ENCODE measurements at regions not wholly inside any gene's neighbourhood (a gene's known extent, or its start where the extent isn't known, plus 50 kb on each side); places are given as distances from the start of the nearest gene placed in this dataset.

GRCh38 chr14:97366400-97366799 lies 569.2 kb downstream of the VRK1 start:
- H3K27ac Mint-ChIP-seq: no peak overlapping the region
- H3K4me3 Mint-ChIP-seq: no peak overlapping the region
- H3K4me1 Mint-ChIP-seq: no peaks in the 10 kb centered on the region
- peaks cover 2% of the 10 kb centered on the region for H3K9me3 Mint-ChIP-seq
- no peak for DNase-seq (ENCODE audit: low spot score in 2 of 2)
- H3K36me3 Mint-ChIP-seq: no peaks in the 10 kb centered on the region
- ATAC-seq (ENCODE audit: low read depth): no peak
- H3K27me3 Mint-ChIP-seq: peaks cover 2% of the 10 kb centered on the region

DNA sequence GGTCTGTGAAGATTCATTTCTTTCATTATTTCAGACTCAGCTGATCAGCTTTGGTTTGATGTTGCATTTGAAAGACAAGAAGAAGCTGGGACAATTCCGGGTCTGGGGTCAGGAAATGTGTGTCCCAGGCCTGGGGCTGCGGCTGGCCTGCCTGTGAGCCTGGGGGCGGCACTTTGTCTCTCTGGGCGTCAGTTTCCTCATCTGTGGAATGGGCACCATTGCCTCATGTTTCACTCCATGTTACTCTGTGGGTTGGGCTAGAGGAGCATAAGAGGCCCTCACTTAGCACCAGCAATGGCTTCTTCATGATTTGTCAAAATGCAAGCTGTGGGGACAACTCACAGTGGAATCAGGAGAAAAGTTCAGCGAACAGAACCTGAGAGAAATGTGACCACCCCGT lies 570.1 kb downstream of the VRK1 start:
- Mint-ChIP-seq H3K36me3 (no peaks in the 10 kb centered on the region), H3K27ac (no peak overlapping the region), H3K4me3 (no peak overlapping the region), H3K27me3 (peaks cover 2% of the 10 kb centered on the region), H3K9me3 (peaks cover 2% of the 10 kb centered on the region), H3K4me1 (no peaks in the 10 kb centered on the region)
- ATAC-seq (ENCODE audit: low read depth) (no peak), DNase-seq (ENCODE audit: low spot score in 2 of 2) (no peak)

- ATAC-seq (ENCODE audit: low read depth) (no peak), DNase-seq (ENCODE audit: low spot score in 2 of 2) (no peak)
- Mint-ChIP-seq H3K36me3 (no peaks in the 10 kb centered on the region), H3K9me3 (peaks cover 2% of the 10 kb centered on the region), H3K27ac (no peak overlapping the region), H3K27me3 (peaks cover 2% of the 10 kb centered on the region), H3K4me1 (no peaks in the 10 kb centered on the region), H3K4me3 (no peak overlapping the region)
Observed at GRCh38 chr14:97368049-97368448, 570.9 kb downstream of the VRK1 start.

DNA sequence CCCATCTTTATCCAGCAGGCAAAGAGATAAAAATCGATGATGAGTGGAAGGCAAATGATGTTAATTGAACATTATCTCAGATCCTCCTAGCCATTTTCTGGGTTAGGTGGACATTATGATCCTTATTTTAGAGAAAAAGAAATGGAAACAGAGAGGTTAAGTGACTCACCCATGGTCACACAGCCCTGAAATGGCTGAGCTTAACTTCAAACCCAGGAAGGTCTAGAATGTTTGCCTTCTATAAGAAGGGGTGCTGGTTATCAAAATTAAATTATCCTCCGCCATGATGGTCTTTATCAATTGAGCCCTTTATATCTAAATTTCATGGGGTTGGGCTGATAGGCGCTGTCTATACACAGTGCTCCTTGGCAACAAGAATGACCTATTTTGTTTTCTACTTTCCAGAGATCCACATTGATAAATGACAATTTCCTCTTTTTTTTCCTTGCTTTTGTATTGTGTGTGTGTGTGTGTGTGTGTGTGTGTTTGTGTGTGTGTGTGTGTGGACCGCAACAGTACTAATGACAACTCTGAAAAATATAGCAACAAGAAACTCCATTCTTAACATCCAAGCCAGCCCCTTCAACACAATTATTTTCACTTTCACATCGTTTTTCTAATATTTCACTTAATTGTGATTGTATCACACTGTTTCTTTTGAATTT lies 571.9 kb downstream of the VRK1 start:
- peaks cover 2% of the 10 kb centered on the region for H3K9me3 Mint-ChIP-seq
- H3K4me1 Mint-ChIP-seq: no peaks in the 10 kb centered on the region
- H3K36me3 Mint-ChIP-seq: no peaks in the 10 kb centered on the region
- no peak for DNase-seq (ENCODE audit: low spot score in 2 of 2)
- no peak overlapping the region for H3K27ac Mint-ChIP-seq
- H3K4me3 Mint-ChIP-seq: no peak overlapping the region
- H3K27me3 Mint-ChIP-seq: peaks cover 2% of the 10 kb centered on the region
- ATAC-seq (ENCODE audit: low read depth): no peak

GRCh38 chr14:97369901-97370300 lies 572.7 kb downstream of the VRK1 start:
- Mint-ChIP-seq H3K4me3 (no peak overlapping the region), H3K4me1 (no peaks in the 10 kb centered on the region), H3K9me3 (peaks cover 2% of the 10 kb centered on the region), H3K27me3 (peaks cover 2% of the 10 kb centered on the region), H3K27ac (no peak overlapping the region), H3K36me3 (no peaks in the 10 kb centered on the region)
- no peak for DNase-seq (ENCODE audit: low spot score in 2 of 2)
- no peak for ATAC-seq (ENCODE audit: low read depth)

- Mint-ChIP-seq H3K27me3 (no peaks in the 10 kb centered on the region), H3K27ac (no peak overlapping the region), H3K9me3 (no peaks in the 10 kb centered on the region), H3K4me3 (no peak overlapping the region), H3K4me1 (no peaks in the 10 kb centered on the region), H3K36me3 (no peaks in the 10 kb centered on the region)
- DNase-seq (ENCODE audit: low spot score in 2 of 2) (no peak), ATAC-seq (ENCODE audit: low read depth) (no peak)
Observed at GRCh38 chr14:97376310-97376709, 579.1 kb downstream of the VRK1 start.

- DNase-seq (ENCODE audit: low spot score in 2 of 2) (no peak), ATAC-seq (ENCODE audit: low read depth) (no peak)
- H3K9me3 Mint-ChIP-seq: no peaks in the 10 kb centered on the region
- H3K27me3 Mint-ChIP-seq: no peaks in the 10 kb centered on the region
- H3K4me3 Mint-ChIP-seq: no peak overlapping the region
- no peaks in the 10 kb centered on the region for H3K4me1 Mint-ChIP-seq
- no peaks in the 10 kb centered on the region for H3K36me3 Mint-ChIP-seq
- no peak overlapping the region for H3K27ac Mint-ChIP-seq
Observed at GRCh38 chr14:97377550-97377949, 580.4 kb downstream of the VRK1 start.

- ATAC-seq (ENCODE audit: low read depth) (no peak), DNase-seq (ENCODE audit: low spot score in 2 of 2) (no peak)
- no peaks in the 10 kb centered on the region for H3K4me1 Mint-ChIP-seq
- no peak overlapping the region for H3K4me3 Mint-ChIP-seq
- no peaks in the 10 kb centered on the region for H3K36me3 Mint-ChIP-seq
- no peaks in the 10 kb centered on the region for H3K27me3 Mint-ChIP-seq
- no peak overlapping the region for H3K27ac Mint-ChIP-seq
- no peaks in the 10 kb centered on the region for H3K9me3 Mint-ChIP-seq
Observed at GRCh38 chr14:97379091-97379531, 581.9 kb downstream of the VRK1 start.

- no peak for ATAC-seq (ENCODE audit: low read depth)
- no peak overlapping the region for H3K4me3 Mint-ChIP-seq
- H3K27ac Mint-ChIP-seq: no peak overlapping the region
Observed at GRCh38 chr14:97380539-97380941, 583.4 kb downstream of the VRK1 start.

DNA sequence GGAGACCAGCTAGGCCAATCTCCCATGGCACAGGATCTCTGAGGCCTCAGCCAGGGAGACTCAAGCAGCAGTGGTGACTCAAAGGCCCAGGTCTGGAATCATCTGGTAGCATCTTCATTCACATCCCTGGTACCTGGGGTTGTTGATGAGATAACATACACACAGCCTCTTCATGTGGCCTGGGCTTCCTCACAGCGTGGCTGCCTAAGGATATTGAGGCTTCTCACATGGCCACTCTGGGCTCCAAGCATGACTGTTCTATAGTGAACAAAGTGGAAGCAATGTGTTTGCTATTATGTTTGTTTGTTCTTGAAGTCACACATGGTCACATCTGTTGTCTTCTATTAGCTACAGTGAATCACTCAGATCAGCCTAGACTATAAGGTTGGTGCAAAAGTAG lies 584.1 kb downstream of the VRK1 start:
- no peaks in the 10 kb centered on the region for H3K36me3 Mint-ChIP-seq
- no peaks in the 10 kb centered on the region for H3K4me1 Mint-ChIP-seq
- H3K27ac Mint-ChIP-seq: no peak overlapping the region
- H3K9me3 Mint-ChIP-seq: no peaks in the 10 kb centered on the region
- DNase-seq (ENCODE audit: low spot score in 2 of 2): no peak
- H3K27me3 Mint-ChIP-seq: no peaks in the 10 kb centered on the region
- ATAC-seq (ENCODE audit: low read depth): no peak
- no peak overlapping the region for H3K4me3 Mint-ChIP-seq

More at GRCh38 chr14:97380539-97380941, 583.4 kb downstream of the VRK1 start:
- Mint-ChIP-seq H3K9me3 (no peaks in the 10 kb centered on the region), H3K36me3 (no peaks in the 10 kb centered on the region), H3K4me1 (no peaks in the 10 kb centered on the region), H3K27me3 (no peaks in the 10 kb centered on the region)
- DNase-seq (ENCODE audit: low spot score in 2 of 2): no peak

- no peaks in the 10 kb centered on the region for H3K4me1 Mint-ChIP-seq
- no peak overlapping the region for H3K4me3 Mint-ChIP-seq
- H3K27ac Mint-ChIP-seq: no peak overlapping the region
- no peaks in the 10 kb centered on the region for H3K9me3 Mint-ChIP-seq
- H3K36me3 Mint-ChIP-seq: no peaks in the 10 kb centered on the region
- ATAC-seq (ENCODE audit: low read depth) (no peak), DNase-seq (ENCODE audit: low spot score in 2 of 2) (no peak)
- H3K27me3 Mint-ChIP-seq: no peaks in the 10 kb centered on the region
Observed at GRCh38 chr14:97382616-97383226, 585.5 kb downstream of the VRK1 start.

- no peak for ATAC-seq (ENCODE audit: low read depth)
- Mint-ChIP-seq H3K27me3 (no peaks in the 10 kb centered on the region), H3K36me3 (no peaks in the 10 kb centered on the region), H3K9me3 (no peaks in the 10 kb centered on the region), H3K27ac (no peak overlapping the region), H3K4me1 (no peaks in the 10 kb centered on the region), H3K4me3 (no peak overlapping the region)
- no peak for DNase-seq (ENCODE audit: low spot score in 2 of 2)
Observed at GRCh38 chr14:97385727-97386126, 588.5 kb downstream of the VRK1 start.

DNA sequence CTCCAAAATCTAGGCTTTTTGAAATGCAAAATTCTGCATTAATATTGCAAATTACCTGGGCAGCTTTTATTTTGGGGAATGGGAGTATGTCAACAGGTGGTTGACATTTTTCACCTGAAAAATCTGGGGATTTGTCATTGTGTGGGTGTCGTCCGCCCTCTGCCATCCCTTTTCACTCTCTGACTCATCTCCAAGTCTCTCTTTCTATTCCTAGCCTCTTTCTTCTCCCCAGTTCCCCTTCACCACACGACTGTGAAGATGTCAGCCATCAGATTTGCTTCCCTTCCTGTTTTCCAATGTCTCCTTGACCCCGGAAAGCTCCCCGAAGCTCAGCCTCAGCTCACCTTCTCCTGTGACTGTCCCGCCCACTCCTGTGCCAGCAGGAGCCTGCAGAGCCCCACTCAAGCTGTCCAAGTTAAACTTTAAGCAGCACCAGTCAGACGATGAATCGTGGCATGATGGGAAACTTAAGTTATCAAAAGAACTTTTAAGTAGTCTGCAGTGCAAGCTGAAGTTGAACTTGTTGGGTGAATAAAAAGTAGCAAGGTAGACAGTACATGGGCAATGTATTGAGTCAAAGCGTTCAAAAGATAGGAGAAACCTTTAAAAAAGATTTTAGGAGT lies 590.2 kb downstream of the VRK1 start:
- H3K9me3 Mint-ChIP-seq: no peaks in the 10 kb centered on the region
- ATAC-seq (ENCODE audit: low read depth) (no peak), DNase-seq (ENCODE audit: low spot score in 2 of 2) (no peak)
- H3K4me3 Mint-ChIP-seq: no peak overlapping the region
- H3K4me1 Mint-ChIP-seq: no peaks in the 10 kb centered on the region
- no peaks in the 10 kb centered on the region for H3K27me3 Mint-ChIP-seq
- no peak overlapping the region for H3K27ac Mint-ChIP-seq
- H3K36me3 Mint-ChIP-seq: no peaks in the 10 kb centered on the region

- no peak overlapping the region for H3K27ac Mint-ChIP-seq
- no peaks in the 10 kb centered on the region for H3K36me3 Mint-ChIP-seq
- H3K4me1 Mint-ChIP-seq: no peaks in the 10 kb centered on the region
- H3K27me3 Mint-ChIP-seq: no peaks in the 10 kb centered on the region
- H3K4me3 Mint-ChIP-seq: no peak overlapping the region
- DNase-seq (ENCODE audit: low spot score in 2 of 2): no peak
- H3K9me3 Mint-ChIP-seq: no peaks in the 10 kb centered on the region
- no peak for ATAC-seq (ENCODE audit: low read depth)
Observed at GRCh38 chr14:97388408-97388807, 591.2 kb downstream of the VRK1 start.
